ENCODE measurements at regions not wholly inside any gene's neighbourhood (a gene's known extent, or its start where the extent isn't known, plus 50 kb on each side); places are given as distances from the start of the nearest gene placed in this dataset.

GRCh38 chr9:87076825-87077224 is 129.5 kb upstream of the GAS1 start:
- ATAC-seq (peak in 1 of 8 donors; percentile 73), DNase-seq (no peak)
- Histone ChIP-seq H3K4me1 (peaks cover 0 to 9% (median 5%) of the 10 kb centered on the region in 9 donors), H3K27me3 (no peaks in the 10 kb centered on the region), H3K9me3 (peaks cover 0 to 10% (median 0%) of the 10 kb centered on the region in 11 donors), H3K4me3 (no peak overlapping the region), H3K36me3 (no peaks in the 10 kb centered on the region), H3K27ac (no peak overlapping the region)
- TF ChIP-seq CTCF (IDR thresholded peaks at IDR 0.05): no peak
- intact Hi-C loops (cut with DNase I): no loop called here
- WGBS, 2 donors: 62 to 70% methylated on average over 2 of the region's 2 CpGs

- no peak for ATAC-seq
- H3K4me3 ChIP-seq: no peak overlapping the region
- TF ChIP-seq CTCF (IDR thresholded peaks at IDR 0.05): no peak
- 93 to 94% methylated on average over 3 of the region's 3 CpGs for WGBS, 2 donors
- H3K36me3 ChIP-seq: no peaks in the 10 kb centered on the region
- peaks cover 0 to 9% (median 5%) of the 10 kb centered on the region in 9 donors for H3K4me1 ChIP-seq
- no peaks in the 10 kb centered on the region for H3K27me3 ChIP-seq
- no peak overlapping the region for H3K27ac ChIP-seq
- peaks cover 0 to 10% (median 0%) of the 10 kb centered on the region in 11 donors for H3K9me3 ChIP-seq
- DNase-seq: no peak
- intact Hi-C loops (cut with DNase I): no loop called here
Measured at GRCh38 chr9:87077986-87078385, 130.7 kb upstream of the GAS1 start.

- intact Hi-C loops (cut with DNase I): loop anchor here in 2 of 10 donors (10.0 kb wide), 2 partner anchors 106 to 126 kb away; no protein-coding TSS in a partner anchor
- peaks cover 0 to 9% (median 5%) of the 10 kb centered on the region in 9 donors for H3K4me1 ChIP-seq
- DNase-seq: no peak
- H3K27me3 ChIP-seq: peaks cover 0 to 6% (median 0%) of the 10 kb centered on the region in 7 donors
- H3K4me3 ChIP-seq: no peak overlapping the region
- H3K9me3 ChIP-seq: peaks cover 0 to 10% (median 0%) of the 10 kb centered on the region in 11 donors
- TF ChIP-seq CTCF (IDR thresholded peaks at IDR 0.05): peak in 2 of 9 donors; percentile 16 to 24
- no peaks in the 10 kb centered on the region for H3K36me3 ChIP-seq
- no peak overlapping the region for H3K27ac ChIP-seq
- 28% methylated on average over 7 of the region's 7 CpGs for WGBS, 2 donors
- peak in 5 of 8 donors; percentile 20 to 76 (median 57) for ATAC-seq
Measured at GRCh38 chr9:87080512-87081264, 133.4 kb upstream of the GAS1 start.

GRCh38 chr9:87081503-87081902 is 134.2 kb upstream of the GAS1 start:
- DNase-seq (no peak), ATAC-seq (no peak)
- no peak for TF ChIP-seq CTCF (IDR thresholded peaks at IDR 0.05)
- Histone ChIP-seq H3K4me3 (no peak overlapping the region), H3K9me3 (peaks cover 0 to 10% (median 0%) of the 10 kb centered on the region in 11 donors), H3K27ac (no peak overlapping the region), H3K27me3 (peaks cover 0 to 6% (median 0%) of the 10 kb centered on the region in 7 donors), H3K4me1 (peaks cover 0 to 17% (median 5%) of the 10 kb centered on the region in 9 donors), H3K36me3 (no peaks in the 10 kb centered on the region)
- intact Hi-C loops (cut with DNase I): loop anchor here in 2 of 10 donors (10.0 kb wide), 2 partner anchors 107 to 127 kb away; no protein-coding TSS in a partner anchor
- 68 to 86% methylated on average over 2 of the region's 2 CpGs for WGBS, 2 donors
